B cell (primary cell): ENCODE measurements at regions not wholly inside any gene's neighbourhood (a gene's known extent, or its start where the extent isn't known, plus 50 kb on each side); places are given as distances from the start of the nearest gene placed in this dataset.

ENCODE experiments used
- ATAC-seq: fragments of 200-7000 bp; cut with Tn5 transposase; one replicate; pipeline ENCODE4 v1.10.0; 2021; ENCODE audit warnings: low read depth, mild to moderate bottlenecking, moderate number of reproducible peaks, moderate library complexity
- CTCF ChIA-PET: fragments of 350-600 bp; sonication (Branson Sonifier 250); formaldehyde crosslinking; loops from one replicate; lab custom pipeline; 2021; ENCODE audit warnings: antibody characterized with exemption, inconsistent platforms; lab: Charles Lee
- POLR2A ChIA-PET: fragments of 350-600 bp; sonication (Branson Sonifier 250); formaldehyde crosslinking; loops from one replicate; lab custom pipeline; 2021; ENCODE audit warnings: antibody characterized with exemption; lab: Charles Lee
- DNase-seq: peaks from one replicate; pipeline ENCODE4 v3.0.0; 2013
- H2AFZ ChIP-seq: 2 replicates; pipeline ENCODE4 v1.6.1; 2012; ENCODE audit warnings: mild to moderate bottlenecking, low read depth, low read length; ENCODE audit not compliant: insufficient read depth, poor library complexity, severe bottlenecking
- H3K27ac ChIP-seq, 2 donors: 1 replicate in 1 of 2; 2 replicates in 1 of 2; pipeline ENCODE4 v1.5.1; 2012 to 2013; ENCODE audit warnings: low read length in 2 of 2, mild to moderate bottlenecking in 2 of 2, moderate library complexity in 1 of 2
- H3K27me3 ChIP-seq, 4 experiments: fragments of 200-600 bp in 1 of 4; sonication (generic) in 1 of 4; replicated peaks in 1 of 4; 1 replicate in 2 of 4; 2 replicates in 2 of 4; pipeline versions ENCODE4 v1.6.1 to v1.7.0; 2013 to 2016; ENCODE audit warnings: low read length in 3 of 4, mild to moderate bottlenecking in 2 of 4, mixed read lengths in 1 of 4, moderate library complexity in 1 of 4; ENCODE audit not compliant: insufficient read depth in 4 of 4, control insufficient read depth in 3 of 4; ENCODE audit errors: control extremely low read depth in 1 of 4
- H3K36me3 ChIP-seq, 2 experiments: replicated peaks in 1 of 2; 1 replicate in 1 of 2; 2 replicates in 1 of 2; pipeline versions ENCODE4 v1.6.1 to v1.7.1; 2013; ENCODE audit warnings: low read length in 1 of 2; ENCODE audit not compliant: insufficient read depth in 2 of 2, control insufficient read depth in 1 of 2; ENCODE audit errors: control extremely low read depth in 1 of 2, extremely low read depth in 1 of 2
- H3K4me1 ChIP-seq, 2 donors: fragments of 200-600 bp in 1 of 2; sonication (generic) in 1 of 2; 1 replicate in 1 of 2; 2 replicates in 1 of 2; pipeline versions ENCODE4 v1.5.1 to v1.6.1; 2013 to 2017; ENCODE audit warnings: low read length in 2 of 2; ENCODE audit not compliant: control insufficient read depth in 2 of 2, insufficient read depth in 2 of 2
- H3K4me2 ChIP-seq: replicated peaks from 2 replicates; pipeline ENCODE3; 2012; ENCODE audit warnings: mild to moderate bottlenecking, low read depth, low read length; ENCODE audit not compliant: poor library complexity, severe bottlenecking
- H3K4me3 ChIP-seq, 5 experiments: fragments of 200-600 bp in 1 of 5; sonication (generic) in 1 of 5; 1 replicate in 3 of 5; 2 replicates in 2 of 5; pipeline versions ENCODE4 v1.5.1 to v1.7.0; 2011 to 2016; ENCODE audit warnings: low read length in 4 of 5, mild to moderate bottlenecking in 4 of 5, low read depth in 2 of 5, control low read depth in 1 of 5, moderate library complexity in 1 of 5; ENCODE audit not compliant: insufficient read depth in 1 of 5; ENCODE audit errors: control extremely low read depth in 1 of 5, extremely low read depth in 1 of 5
- H3K79me2 ChIP-seq: fragments of 200-600 bp; sonication (generic); one replicate; pipeline ENCODE4 v1.6.0; 2016; ENCODE audit warnings: low read length; ENCODE audit not compliant: control insufficient read depth, insufficient read depth
- H3K9ac ChIP-seq: fragments of 200-600 bp; sonication (generic); 2 replicates; pipeline ENCODE4 v1.6.1; 2017; ENCODE audit warnings: mild to moderate bottlenecking, low read length, moderate library complexity
- H3K9me3 ChIP-seq, 3 donors: one replicate each; pipeline versions ENCODE4 v1.6.1 to v1.7.1; 2013; ENCODE audit warnings: low read length in 2 of 3; ENCODE audit not compliant: control insufficient read depth in 2 of 3, insufficient read depth in 1 of 3; ENCODE audit errors: control extremely low read depth in 1 of 3
- H4K20me1 ChIP-seq: 2 replicates; pipeline ENCODE4 v1.6.0; 2012; ENCODE audit warnings: mild to moderate bottlenecking, low read length; ENCODE audit not compliant: insufficient read depth, control insufficient read depth, poor library complexity, severe bottlenecking
- H3K27ac Mint-ChIP-seq: one replicate; pipeline ENCODE4 v1.8.0; 2021; ENCODE audit warnings: mixed read lengths
- H3K27me3 Mint-ChIP-seq: one replicate; pipeline ENCODE4 v1.8.0; 2021; ENCODE audit warnings: mixed read lengths
- H3K4me1 Mint-ChIP-seq: one replicate; pipeline ENCODE4 v1.8.0; 2021; ENCODE audit warnings: mixed read lengths
- H3K4me3 Mint-ChIP-seq: one replicate; pipeline ENCODE4 v1.8.0; 2021; ENCODE audit warnings: mixed read lengths
- H3K9me3 Mint-ChIP-seq: one replicate; pipeline ENCODE4 v1.8.0; 2022; ENCODE audit warnings: mixed read lengths; ENCODE audit not compliant: insufficient read depth
- CTCF ChIP-seq: fragments of 200-600 bp; IDR thresholded peaks from one replicate; pipeline ENCODE4 v1.8.0; 2022; ENCODE audit warnings: antibody characterized with exemption, mild to moderate bottlenecking
- EZH2 ChIP-seq: IDR thresholded peaks from 2 replicates; pipeline ENCODE4 v1.6.1; 2012; ENCODE audit warnings: borderline replicate concordance, low read depth, mild to moderate bottlenecking, moderate library complexity, low read length; ENCODE audit not compliant: insufficient read depth, poor library complexity, severe bottlenecking
- WGBS: methylation state at CpG from one replicate; pipeline ENCODE4 v1.1.5; 2013; ENCODE audit warnings: missing lambda C conversion rate; ENCODE audit not compliant: insufficient coverage; 5-methylcytosine and 5-hydroxymethylcytosine counted together
- intact Hi-C: fragments of 100-400 bp; cut with micrococcal nuclease; formaldehyde crosslinking; loops from one replicate; pipeline ENCODE4 v1.10.0; 2022

- Histone ChIP-seq H2AFZ (no peak overlapping the region), H3K27ac (no peak overlapping the region), H3K36me3 (no peaks in the 10 kb centered on the region), H4K20me1 (no peaks in the 10 kb centered on the region), H3K4me3 (no peak overlapping the region), H3K9me3 (no peaks in the 10 kb centered on the region), H3K9ac (no peak overlapping the region), H3K79me2 (no peaks in the 10 kb centered on the region), H3K27me3 (no peaks in the 10 kb centered on the region), H3K4me2 (no peak overlapping the region), H3K4me1 (no peaks in the 10 kb centered on the region)
- intact Hi-C loops, result no loop called here
- DNase-seq (no peak), ATAC-seq (no peak)
- Mint-ChIP-seq H3K9me3 (no peaks in the 10 kb centered on the region), H3K4me1 (no peaks in the 10 kb centered on the region), H3K27ac (no peak overlapping the region), H3K27me3 (no peaks in the 10 kb centered on the region), H3K4me3 (no peak overlapping the region)
- ChIA-PET POLR2A (no interaction called here), CTCF (no interaction called here)
- WGBS, result 100% methylated on average over 1 of the region's 6 CpGs
- no peak for TF ChIP-seq EZH2
- TF ChIP-seq CTCF, result no peak
Observed at GRCh38 chr11:114986365-114986764, 308.0 kb downstream of the NXPE2 start.

GRCh38 chr11:114987186-114987760, 308.9 kb downstream of the NXPE2 start:
- Mint-ChIP-seq H3K27me3 (no peaks in the 10 kb centered on the region), H3K27ac (no peak overlapping the region), H3K4me1 (no peaks in the 10 kb centered on the region), H3K4me3 (no peak overlapping the region), H3K9me3 (no peaks in the 10 kb centered on the region)
- Histone ChIP-seq H3K4me3 (no peak overlapping the region), H3K36me3 (no peaks in the 10 kb centered on the region), H3K4me2 (no peak overlapping the region), H3K4me1 (no peaks in the 10 kb centered on the region), H2AFZ (no peak overlapping the region), H3K9ac (no peak overlapping the region), H3K9me3 (no peaks in the 10 kb centered on the region), H3K27ac (no peak overlapping the region), H4K20me1 (no peaks in the 10 kb centered on the region), H3K79me2 (no peaks in the 10 kb centered on the region), H3K27me3 (no peaks in the 10 kb centered on the region)
- DNase-seq, result no peak
- intact Hi-C loops, result no loop called here
- WGBS, result 69% methylated on average over 8 of the region's 10 CpGs
- ChIA-PET CTCF (no interaction called here), POLR2A (no interaction called here)
- ATAC-seq, result no peak
- no peak for TF ChIP-seq CTCF
- no peak for TF ChIP-seq EZH2
